BLaER1 (cell line): ENCODE measurements at regions not wholly inside any gene's neighbourhood (a gene's known extent, or its start where the extent isn't known, plus 50 kb on each side); places are given as distances from the start of the nearest gene placed in this dataset.

Experiments used
- H3K27ac ChIP-seq: shearing (Covaris generic); formaldehyde crosslinking; 2 replicates; pipeline ENCODE4 v1.8.1; 2022
- H3K27me3 ChIP-seq: shearing (Covaris generic); formaldehyde crosslinking; 2 replicates; pipeline ENCODE4 v1.8.1; 2022
- H3K36me3 ChIP-seq: shearing (Covaris generic); formaldehyde crosslinking; 2 replicates; pipeline ENCODE4 v1.8.1; 2022
- H3K4me1 ChIP-seq: shearing (Covaris generic); formaldehyde crosslinking; 2 replicates; pipeline ENCODE4 v1.8.1; 2022
- H3K4me2 ChIP-seq: shearing (Covaris generic); formaldehyde crosslinking; 2 replicates; pipeline ENCODE4 v1.8.1; 2022
- H3K4me3 ChIP-seq: shearing (Covaris generic); formaldehyde crosslinking; 2 replicates; pipeline ENCODE4 v1.8.1; 2022
- H3K9ac ChIP-seq: shearing (Covaris generic); formaldehyde crosslinking; 2 replicates; pipeline ENCODE4 v1.8.1; 2022
- H3K9me3 ChIP-seq: shearing (Covaris generic); formaldehyde crosslinking; 2 replicates; pipeline ENCODE4 v1.8.1; 2022
- H4K20me1 ChIP-seq: shearing (Covaris generic); formaldehyde crosslinking; 2 replicates; pipeline ENCODE4 v1.8.1; 2022
- Cebpa-rat ChIP-seq: shearing (Covaris generic); IDR thresholded peaks from 2 replicates; pipeline ENCODE4 v1.8.1; 2022

DNA sequence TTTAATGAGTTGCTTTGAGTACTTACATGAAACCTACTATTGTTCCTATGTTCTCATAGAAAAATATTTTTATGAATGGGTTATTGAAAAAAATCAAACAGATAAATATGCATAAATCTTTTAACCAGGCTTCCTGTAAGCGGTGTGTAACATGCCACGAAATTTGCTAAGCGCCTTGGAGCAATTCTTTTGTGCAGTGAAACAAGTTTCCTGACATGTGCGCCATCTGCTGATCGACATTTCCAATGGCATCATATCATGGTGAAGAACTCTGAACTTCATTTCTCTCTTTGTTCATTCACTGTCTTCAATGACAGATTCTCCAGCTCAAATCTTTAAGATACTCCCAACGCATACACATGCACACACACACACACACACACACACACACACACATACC, 145.6 kb upstream of the NAV3 start:
- H4K20me1 ChIP-seq: no peaks in the 10 kb centered on the region
- no peaks in the 10 kb centered on the region for H3K9me3 ChIP-seq
- H3K36me3 ChIP-seq: no peaks in the 10 kb centered on the region
- no peaks in the 10 kb centered on the region for H3K4me1 ChIP-seq
- no peak overlapping the region for H3K4me3 ChIP-seq
- H3K4me2 ChIP-seq: no peak overlapping the region
- H3K27me3 ChIP-seq: no peaks in the 10 kb centered on the region
- H3K9ac ChIP-seq: no peak overlapping the region
- no peak for TF ChIP-seq Cebpa-rat
- no peak overlapping the region for H3K27ac ChIP-seq

- Histone ChIP-seq H3K36me3 (no peaks in the 10 kb centered on the region), H3K4me3 (no peak overlapping the region), H3K9ac (no peak overlapping the region), H3K27me3 (no peaks in the 10 kb centered on the region), H3K9me3 (no peaks in the 10 kb centered on the region), H3K4me1 (peaks cover 8% of the 10 kb centered on the region; the same call in 1 of the 2 replicates), H4K20me1 (no peaks in the 10 kb centered on the region), H3K4me2 (no peak overlapping the region), H3K27ac (no peak overlapping the region)
- TF ChIP-seq Cebpa-rat: no peak
Measured at GRCh38 chr12:77682488-77682887, 148.2 kb upstream of the NAV3 start.

DNA sequence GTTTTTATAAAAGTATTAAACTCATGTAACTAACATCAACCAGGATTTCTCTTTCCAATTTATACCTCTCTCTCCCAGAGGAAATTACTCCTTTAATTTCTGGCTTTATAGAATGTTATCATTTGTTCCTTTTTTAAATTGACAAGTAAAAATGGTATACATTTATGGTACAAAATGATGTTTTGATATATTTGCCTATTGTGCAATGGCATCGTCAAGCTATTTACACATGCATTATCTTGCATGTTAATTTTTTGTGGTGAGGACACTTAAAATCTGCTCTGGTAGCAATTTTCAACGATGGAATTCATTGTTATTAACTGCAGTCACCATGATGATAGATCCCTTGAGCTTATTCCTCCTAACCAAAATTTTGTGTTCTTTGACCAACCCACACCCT, 149.0 kb upstream of the NAV3 start:
- Histone ChIP-seq H3K4me2 (no peak overlapping the region), H3K27me3 (no peaks in the 10 kb centered on the region), H3K27ac (no peak overlapping the region), H3K9ac (no peak overlapping the region), H3K4me3 (no peak overlapping the region), H4K20me1 (no peaks in the 10 kb centered on the region), H3K9me3 (no peaks in the 10 kb centered on the region), H3K4me1 (peaks cover 8% of the 10 kb centered on the region; the same call in 1 of the 2 replicates), H3K36me3 (no peaks in the 10 kb centered on the region)
- no peak for TF ChIP-seq Cebpa-rat

GRCh38 chr12:77679686-77680085, 151.0 kb upstream of the NAV3 start:
- H4K20me1 ChIP-seq: no peaks in the 10 kb centered on the region
- no peaks in the 10 kb centered on the region for H3K27me3 ChIP-seq
- H3K4me1 ChIP-seq: peaks cover 8% of the 10 kb centered on the region; the same call in 1 of the 2 replicates
- no peak overlapping the region for H3K4me3 ChIP-seq
- H3K9ac ChIP-seq: no peak overlapping the region
- TF ChIP-seq Cebpa-rat: no peak
- H3K9me3 ChIP-seq: no peaks in the 10 kb centered on the region
- 0 out of 2 replicates have a peak overlapping the region, but pooled peaks have one; percentile 4 for H3K4me2 ChIP-seq
- H3K36me3 ChIP-seq: no peaks in the 10 kb centered on the region
- H3K27ac ChIP-seq: no peak overlapping the region

DNA sequence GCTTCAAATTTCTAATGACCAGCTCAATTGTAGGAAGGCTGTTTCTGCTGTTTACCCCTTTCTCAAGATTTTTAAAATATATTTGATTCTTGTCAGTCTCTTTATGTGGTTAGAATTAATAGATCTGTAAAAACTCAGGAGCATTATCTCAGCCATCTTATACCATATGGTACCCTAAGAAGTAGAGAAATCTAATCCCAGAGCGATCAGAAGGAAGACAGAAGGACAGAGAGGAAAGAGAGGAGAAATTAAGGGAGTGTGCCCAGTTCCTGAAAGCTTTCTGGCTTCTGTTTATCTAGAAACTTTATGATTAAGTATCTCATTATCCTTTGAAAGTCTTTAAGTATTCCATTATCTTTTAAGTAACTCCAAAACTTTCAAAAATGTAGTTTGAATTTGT, 152.1 kb upstream of the NAV3 start:
- H3K9ac ChIP-seq: no peak overlapping the region
- no peaks in the 10 kb centered on the region for H3K36me3 ChIP-seq
- H3K27ac ChIP-seq: no peak overlapping the region
- no peaks in the 10 kb centered on the region for H3K9me3 ChIP-seq
- H3K4me3 ChIP-seq: no peak overlapping the region
- H3K4me1 ChIP-seq: peaks cover 8% of the 10 kb centered on the region; the same call in 1 of the 2 replicates
- H3K4me2 ChIP-seq: no peak overlapping the region
- no peak for TF ChIP-seq Cebpa-rat
- H4K20me1 ChIP-seq: no peaks in the 10 kb centered on the region
- H3K27me3 ChIP-seq: no peaks in the 10 kb centered on the region

- no peak overlapping the region for H3K9ac ChIP-seq
- H3K9me3 ChIP-seq: no peaks in the 10 kb centered on the region
- no peak for TF ChIP-seq Cebpa-rat
- H3K4me2 ChIP-seq: peak overlapping the region; percentile 41
- no peaks in the 10 kb centered on the region for H4K20me1 ChIP-seq
- H3K27ac ChIP-seq: no peak overlapping the region
- no peak overlapping the region for H3K4me3 ChIP-seq
- no peaks in the 10 kb centered on the region for H3K36me3 ChIP-seq
- no peaks in the 10 kb centered on the region for H3K27me3 ChIP-seq
- peaks cover 10% of the 10 kb centered on the region for H3K4me1 ChIP-seq
Measured at GRCh38 chr12:77667101-77667500, 163.6 kb upstream of the NAV3 start.

DNA sequence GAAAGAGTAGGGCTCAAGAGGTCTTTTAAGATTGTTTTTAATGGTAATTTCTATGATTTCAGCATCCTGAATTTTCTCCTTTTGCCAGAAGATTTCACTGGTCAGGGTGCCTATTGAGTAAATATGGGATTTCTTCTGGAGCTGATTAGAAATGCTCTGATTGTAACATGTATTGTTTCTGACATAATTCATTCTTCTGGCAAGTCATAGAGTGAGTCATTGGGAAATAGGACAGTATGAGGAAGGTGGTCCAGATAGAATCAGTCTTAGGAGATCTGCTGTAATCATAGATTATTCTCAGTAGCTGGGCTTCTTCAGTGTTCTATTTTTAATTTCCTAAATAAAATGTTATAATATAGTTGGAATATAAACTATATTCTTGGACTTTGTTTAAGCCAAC, 182.0 kb upstream of the NAV3 start:
- TF ChIP-seq Cebpa-rat: no peak
- no peak overlapping the region for H3K4me3 ChIP-seq
- H4K20me1 ChIP-seq: no peaks in the 10 kb centered on the region
- H3K36me3 ChIP-seq: no peaks in the 10 kb centered on the region
- H3K4me2 ChIP-seq: no peak overlapping the region
- H3K4me1 ChIP-seq: no peaks in the 10 kb centered on the region
- no peaks in the 10 kb centered on the region for H3K27me3 ChIP-seq
- H3K9me3 ChIP-seq: no peaks in the 10 kb centered on the region
- no peak overlapping the region for H3K9ac ChIP-seq
- H3K27ac ChIP-seq: no peak overlapping the region

DNA sequence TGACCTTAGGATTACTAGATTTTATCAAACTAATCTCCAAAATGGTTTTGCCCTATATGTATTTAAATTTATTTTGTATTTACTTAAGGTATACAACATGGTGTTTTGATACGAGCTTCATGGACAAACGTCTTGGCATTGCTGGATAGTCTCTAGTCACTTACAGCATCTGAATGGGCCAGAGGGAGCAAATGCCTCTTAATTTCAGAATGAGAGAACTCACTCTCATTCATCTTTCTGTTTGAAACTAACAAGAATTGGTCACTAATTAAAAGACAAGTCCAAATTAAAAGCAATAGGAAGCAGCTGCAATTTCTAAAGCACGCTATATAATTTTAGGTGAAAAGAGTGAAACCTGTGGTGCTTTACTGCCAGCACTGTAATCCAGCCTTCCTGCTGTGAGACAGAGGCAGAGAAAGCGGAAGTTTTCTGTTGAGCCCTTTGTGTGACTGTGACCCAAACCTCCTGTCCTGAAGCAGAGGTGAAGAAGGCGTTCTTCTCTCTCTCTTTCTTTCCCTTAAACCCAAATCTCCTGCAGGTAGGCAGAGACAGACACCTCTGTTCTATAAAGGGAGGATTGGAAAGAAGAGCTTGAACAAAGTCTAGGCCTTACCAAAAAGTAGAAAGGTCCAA, 184.6 kb upstream of the NAV3 start:
- Histone ChIP-seq H3K27me3 (no peaks in the 10 kb centered on the region), H3K9ac (no peak overlapping the region), H3K36me3 (no peaks in the 10 kb centered on the region), H3K4me1 (no peaks in the 10 kb centered on the region), H3K9me3 (no peaks in the 10 kb centered on the region), H3K4me2 (no peak overlapping the region), H4K20me1 (no peaks in the 10 kb centered on the region), H3K27ac (no peak overlapping the region), H3K4me3 (no peak overlapping the region)
- TF ChIP-seq Cebpa-rat: no peak

DNA sequence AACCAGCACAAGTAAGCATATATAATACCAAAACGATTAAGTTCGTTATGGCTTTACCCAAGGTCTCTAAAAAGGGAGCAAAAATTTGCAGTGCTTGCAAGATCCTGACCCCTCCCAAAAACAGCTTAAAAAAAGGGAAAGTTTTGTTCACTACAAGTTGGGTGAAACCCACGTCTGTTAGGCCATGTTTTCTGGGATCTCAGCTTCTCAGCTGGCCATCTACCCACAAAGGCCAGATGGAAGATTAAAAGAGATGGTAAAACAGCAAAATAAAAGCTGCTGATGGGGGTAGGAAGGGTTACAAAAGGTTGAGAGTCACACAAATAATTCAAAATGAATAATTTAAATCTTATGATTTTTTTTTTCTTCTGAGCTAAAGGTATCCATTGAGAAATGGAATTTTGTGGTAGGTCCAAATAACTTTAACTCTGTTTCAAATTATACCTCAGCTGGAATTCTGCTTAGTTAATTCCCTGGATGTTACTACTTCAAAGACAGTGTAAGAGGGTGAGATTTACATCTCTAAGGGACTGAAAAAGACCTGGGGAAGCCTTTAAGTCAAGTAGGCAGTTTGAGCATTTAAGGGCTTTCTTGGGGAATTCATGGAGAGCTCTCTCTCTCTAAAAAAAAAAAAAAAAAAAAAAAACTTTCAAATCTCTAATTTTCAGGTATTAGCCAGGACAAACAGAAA, 185.6 kb upstream of the NAV3 start:
- Histone ChIP-seq H3K4me3 (no peak overlapping the region), H3K4me2 (no peak overlapping the region), H3K9me3 (no peaks in the 10 kb centered on the region), H3K27ac (no peak overlapping the region), H3K27me3 (no peaks in the 10 kb centered on the region), H4K20me1 (no peaks in the 10 kb centered on the region), H3K4me1 (no peaks in the 10 kb centered on the region), H3K36me3 (no peaks in the 10 kb centered on the region), H3K9ac (no peak overlapping the region)
- TF ChIP-seq Cebpa-rat: no peak

DNA sequence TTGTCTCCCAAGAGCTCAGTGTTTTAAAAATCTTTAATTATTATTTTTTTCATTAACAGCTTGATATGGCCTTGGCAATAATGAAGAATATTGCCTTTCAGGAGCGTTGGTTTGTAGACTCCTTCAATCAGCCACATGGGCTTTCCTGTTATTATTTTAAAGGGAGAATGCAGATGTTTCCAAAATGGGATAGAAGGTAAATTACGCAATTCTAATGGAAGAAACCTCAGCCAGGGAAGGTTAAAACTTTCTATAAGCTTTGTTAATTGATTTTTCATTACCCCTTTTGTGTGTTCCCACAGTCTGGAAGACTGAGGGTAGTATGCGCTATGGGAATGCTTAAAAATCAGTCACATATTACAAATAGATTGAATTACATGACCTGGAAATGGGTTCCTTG, 188.4 kb upstream of the NAV3 start:
- H3K4me1 ChIP-seq: no peaks in the 10 kb centered on the region
- H3K36me3 ChIP-seq: no peaks in the 10 kb centered on the region
- H3K9ac ChIP-seq: no peak overlapping the region
- H3K4me2 ChIP-seq: no peak overlapping the region
- no peaks in the 10 kb centered on the region for H4K20me1 ChIP-seq
- no peak for TF ChIP-seq Cebpa-rat
- no peaks in the 10 kb centered on the region for H3K27me3 ChIP-seq
- H3K4me3 ChIP-seq: no peak overlapping the region
- H3K27ac ChIP-seq: no peak overlapping the region
- H3K9me3 ChIP-seq: no peaks in the 10 kb centered on the region

DNA sequence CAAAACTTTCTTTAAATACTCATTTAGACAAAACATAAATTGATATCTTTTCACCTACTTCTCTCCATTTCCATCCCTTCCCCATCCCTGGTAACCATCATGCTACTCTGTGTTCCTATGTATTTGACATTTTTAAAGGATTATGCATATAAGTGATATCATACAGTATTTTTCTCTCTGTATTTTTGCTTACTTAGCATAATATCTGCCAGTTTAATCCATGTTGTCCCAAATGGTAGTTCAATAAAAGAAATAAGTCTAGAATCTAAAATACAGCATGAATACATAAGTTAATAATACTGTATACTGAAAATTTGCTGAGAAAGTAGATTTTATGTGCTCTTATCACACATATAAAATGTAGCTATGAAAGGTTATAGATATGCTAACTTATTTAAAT, 190.3 kb upstream of the NAV3 start:
- H3K4me3 ChIP-seq: no peak overlapping the region
- TF ChIP-seq Cebpa-rat: no peak
- H3K9ac ChIP-seq: no peak overlapping the region
- H3K9me3 ChIP-seq: no peaks in the 10 kb centered on the region
- no peaks in the 10 kb centered on the region for H4K20me1 ChIP-seq
- no peak overlapping the region for H3K27ac ChIP-seq
- H3K4me1 ChIP-seq: no peaks in the 10 kb centered on the region
- H3K27me3 ChIP-seq: no peaks in the 10 kb centered on the region
- H3K4me2 ChIP-seq: no peak overlapping the region
- H3K36me3 ChIP-seq: no peaks in the 10 kb centered on the region
